BE2C (cell line): ENCODE measurements at regions not wholly inside any gene's neighbourhood (a gene's known extent, or its start where the extent isn't known, plus 50 kb on each side); places are given as distances from the start of the nearest gene placed in this dataset.

Source experiments
- DNase-seq: peaks from one replicate; pipeline ENCODE4 v3.0.0-alpha.2; 2020
- H3K27me3 ChIP-seq: fragments of 250-450 bp; sonication (Bioruptor Pico); 2 replicates; pipeline ENCODE4 v1.5.1; 2020; ENCODE audit warnings: mild to moderate bottlenecking
- H3K36me3 ChIP-seq: fragments of 250-450 bp; sonication (Bioruptor Pico); 2 replicates; pipeline ENCODE4 v1.5.1; 2020; ENCODE audit warnings: mild to moderate bottlenecking
- H3K4me1 ChIP-seq: fragments of 250-450 bp; sonication (Bioruptor Pico); 2 replicates; pipeline ENCODE4 v1.5.1; 2020
- H3K4me3 ChIP-seq: 2 replicates; pipeline ENCODE4 v1.5.1; 2011; ENCODE audit warnings: low read depth, low read length
- H3K9me3 ChIP-seq: fragments of 250-450 bp; sonication (Bioruptor Pico); 2 replicates; pipeline ENCODE4 v1.5.1; 2020
- TF ChIP-seq, protein P1 (sequence below): IDR thresholded peaks from 2 replicates; pipeline ENCODE4 v1.5.1; 2012; ENCODE audit warnings: mild to moderate bottlenecking, low read depth, low read length

DNA sequence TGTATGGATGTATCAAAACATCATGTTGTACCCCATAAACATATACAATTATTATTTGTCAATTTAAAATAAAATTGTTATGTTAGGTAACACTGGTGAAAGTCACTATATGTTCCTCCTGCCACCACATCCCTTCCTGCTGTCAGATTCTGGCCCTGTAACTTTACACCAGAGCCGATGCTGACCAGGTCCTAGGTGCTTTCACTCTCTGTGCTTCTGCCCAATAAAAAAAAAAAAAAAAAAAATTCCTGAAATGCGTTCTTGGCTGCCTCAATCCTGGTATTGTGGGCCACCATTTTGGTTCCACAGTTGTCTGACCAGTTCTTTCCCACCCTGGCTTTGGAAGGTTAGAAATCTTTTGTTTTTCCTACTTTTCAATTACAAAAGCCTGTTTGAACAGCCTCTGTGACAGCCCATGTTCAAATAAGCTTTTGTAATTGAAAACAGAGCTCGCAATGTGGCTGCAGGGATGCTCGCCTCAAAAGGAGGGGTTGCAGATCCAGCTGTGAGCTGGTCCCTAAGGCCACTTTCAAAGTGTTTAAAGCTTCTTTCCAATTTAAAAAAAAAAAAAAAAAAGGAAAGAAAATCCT is 831.0 kb upstream of the EEF2KMT start:
- no peaks in the 10 kb centered on the region for H3K27me3 ChIP-seq
- H3K4me1 ChIP-seq, result no peaks in the 10 kb centered on the region
- no peak overlapping the region for H3K4me3 ChIP-seq
- no peaks in the 10 kb centered on the region for H3K9me3 ChIP-seq
- DNase-seq, result no peak
- TF ChIP-seq, protein P1, sequence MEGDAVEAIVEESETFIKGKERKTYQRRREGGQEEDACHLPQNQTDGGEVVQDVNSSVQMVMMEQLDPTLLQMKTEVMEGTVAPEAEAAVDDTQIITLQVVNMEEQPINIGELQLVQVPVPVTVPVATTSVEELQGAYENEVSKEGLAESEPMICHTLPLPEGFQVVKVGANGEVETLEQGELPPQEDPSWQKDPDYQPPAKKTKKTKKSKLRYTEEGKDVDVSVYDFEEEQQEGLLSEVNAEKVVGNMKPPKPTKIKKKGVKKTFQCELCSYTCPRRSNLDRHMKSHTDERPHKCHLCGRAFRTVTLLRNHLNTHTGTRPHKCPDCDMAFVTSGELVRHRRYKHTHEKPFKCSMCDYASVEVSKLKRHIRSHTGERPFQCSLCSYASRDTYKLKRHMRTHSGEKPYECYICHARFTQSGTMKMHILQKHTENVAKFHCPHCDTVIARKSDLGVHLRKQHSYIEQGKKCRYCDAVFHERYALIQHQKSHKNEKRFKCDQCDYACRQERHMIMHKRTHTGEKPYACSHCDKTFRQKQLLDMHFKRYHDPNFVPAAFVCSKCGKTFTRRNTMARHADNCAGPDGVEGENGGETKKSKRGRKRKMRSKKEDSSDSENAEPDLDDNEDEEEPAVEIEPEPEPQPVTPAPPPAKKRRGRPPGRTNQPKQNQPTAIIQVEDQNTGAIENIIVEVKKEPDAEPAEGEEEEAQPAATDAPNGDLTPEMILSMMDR, result no peak
- no peaks in the 10 kb centered on the region for H3K36me3 ChIP-seq

DNA sequence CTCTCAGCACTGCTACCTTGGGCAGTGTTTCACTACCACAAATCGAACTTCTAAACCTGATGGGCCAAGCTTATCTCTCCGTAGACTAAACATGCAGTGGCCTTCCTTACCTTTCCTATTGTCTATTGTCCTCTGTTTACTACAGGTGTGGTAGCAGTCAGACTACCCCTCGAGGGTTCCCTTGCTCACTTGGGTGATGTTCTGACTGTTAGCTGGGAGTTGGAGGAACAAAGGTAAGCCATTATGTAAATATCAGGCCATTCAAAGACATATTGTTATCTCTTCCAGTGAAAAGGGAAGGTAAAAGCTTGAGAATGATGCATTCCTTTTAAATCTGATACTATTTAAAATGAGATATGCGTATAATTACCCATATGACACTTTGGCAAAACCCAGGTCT is 828.3 kb upstream of the EEF2KMT start:
- no peak for DNase-seq
- Histone ChIP-seq H3K36me3 (no peaks in the 10 kb centered on the region), H3K27me3 (no peaks in the 10 kb centered on the region), H3K4me3 (no peak overlapping the region), H3K4me1 (no peaks in the 10 kb centered on the region), H3K9me3 (no peaks in the 10 kb centered on the region)
- TF ChIP-seq, protein P1, result no peak

DNA sequence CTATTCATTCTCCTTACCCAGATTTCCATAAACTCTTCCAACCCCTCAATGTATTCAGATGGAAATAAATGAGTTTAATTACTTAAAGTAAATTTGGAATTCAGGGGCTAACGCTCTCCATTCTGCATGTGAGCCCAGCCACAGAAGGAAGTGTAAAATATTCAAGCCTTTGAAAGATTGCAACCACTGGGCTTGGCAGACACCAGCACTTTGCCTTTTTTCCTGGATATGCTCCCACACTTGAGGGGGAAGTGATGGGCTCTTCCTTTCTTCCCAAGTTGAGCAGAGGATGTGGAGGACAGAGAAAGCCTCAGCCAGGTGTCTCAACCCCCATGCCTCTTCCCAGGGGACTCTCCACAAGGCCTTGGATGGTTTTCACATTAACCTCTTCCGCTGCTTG is 825.1 kb upstream of the EEF2KMT start:
- DNase-seq, result no peak
- Histone ChIP-seq H3K4me3 (no peak overlapping the region), H3K9me3 (no peaks in the 10 kb centered on the region), H3K36me3 (no peaks in the 10 kb centered on the region), H3K27me3 (no peaks in the 10 kb centered on the region), H3K4me1 (no peaks in the 10 kb centered on the region)
- TF ChIP-seq, protein P1, result no peak

DNA sequence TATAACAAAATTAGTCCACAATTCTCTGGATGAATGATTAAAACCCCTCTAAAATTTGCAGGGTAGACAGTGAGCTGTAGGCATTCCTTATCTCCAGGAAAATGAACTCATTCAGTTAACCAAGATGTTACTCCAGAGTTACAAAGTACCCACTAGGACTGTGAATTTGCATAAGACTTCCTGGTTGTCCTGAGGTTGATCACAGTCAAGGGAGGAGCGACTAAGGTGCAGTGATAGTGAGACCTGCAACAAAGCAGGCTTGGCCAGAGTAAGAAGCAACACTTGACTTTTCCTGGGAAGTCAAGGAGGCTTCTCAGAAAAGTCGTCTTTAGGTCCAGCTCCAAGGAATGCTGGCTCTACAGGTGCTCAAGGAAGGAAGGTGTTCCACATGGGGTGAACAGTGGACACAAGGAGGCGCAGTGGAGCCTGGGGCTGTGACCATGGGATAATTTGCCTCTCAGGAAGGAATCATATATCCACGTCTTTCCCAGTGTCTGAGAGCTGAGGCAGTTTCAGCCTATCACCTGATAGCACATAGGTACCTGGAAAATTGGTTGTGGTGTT is 821.1 kb upstream of the EEF2KMT start:
- no peaks in the 10 kb centered on the region for H3K36me3 ChIP-seq
- H3K4me3 ChIP-seq, result no peak overlapping the region
- no peaks in the 10 kb centered on the region for H3K4me1 ChIP-seq
- TF ChIP-seq, protein P1, result no peak
- no peak for DNase-seq
- no peaks in the 10 kb centered on the region for H3K9me3 ChIP-seq
- H3K27me3 ChIP-seq, result no peaks in the 10 kb centered on the region

DNA sequence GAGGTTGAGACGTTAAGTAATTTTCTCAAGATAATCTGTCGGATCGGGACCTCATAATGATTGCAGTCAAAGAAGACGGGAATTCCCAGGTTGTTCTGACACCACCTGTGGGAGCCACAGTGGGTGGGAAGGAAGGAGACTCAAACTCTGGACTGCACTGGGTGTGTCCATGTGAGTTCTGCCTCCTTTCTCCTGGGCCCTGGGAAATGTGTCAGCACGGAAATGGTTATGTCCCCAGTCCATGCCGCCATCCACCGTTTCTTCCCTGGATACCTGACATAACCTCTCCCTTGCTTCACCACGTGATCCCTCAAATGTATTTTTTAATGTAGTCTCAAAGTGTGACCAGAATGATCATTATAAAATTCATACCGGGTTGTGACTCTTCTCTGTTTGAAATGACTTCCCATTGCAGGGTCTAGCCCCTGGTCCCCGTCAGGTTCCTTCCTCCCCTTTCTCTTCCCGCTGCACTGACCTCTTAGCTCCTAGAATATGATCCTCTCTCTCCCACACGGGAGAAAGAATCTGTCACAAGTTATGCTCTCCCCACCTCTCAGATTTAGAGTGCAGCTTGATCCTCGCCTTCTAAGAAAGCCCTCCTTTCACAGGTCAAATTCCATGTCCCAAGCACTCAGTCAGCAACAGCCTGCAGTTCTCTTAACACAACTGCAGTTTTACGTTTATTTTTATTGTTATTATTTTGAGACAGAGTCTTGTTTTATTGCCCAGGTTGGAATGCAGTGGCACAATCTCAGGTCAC is 820.0 kb upstream of the EEF2KMT start:
- Histone ChIP-seq H3K4me1 (no peaks in the 10 kb centered on the region), H3K27me3 (no peaks in the 10 kb centered on the region), H3K36me3 (no peaks in the 10 kb centered on the region), H3K9me3 (no peaks in the 10 kb centered on the region), H3K4me3 (no peak overlapping the region)
- TF ChIP-seq, protein P1, result no peak
- DNase-seq, result no peak

DNA sequence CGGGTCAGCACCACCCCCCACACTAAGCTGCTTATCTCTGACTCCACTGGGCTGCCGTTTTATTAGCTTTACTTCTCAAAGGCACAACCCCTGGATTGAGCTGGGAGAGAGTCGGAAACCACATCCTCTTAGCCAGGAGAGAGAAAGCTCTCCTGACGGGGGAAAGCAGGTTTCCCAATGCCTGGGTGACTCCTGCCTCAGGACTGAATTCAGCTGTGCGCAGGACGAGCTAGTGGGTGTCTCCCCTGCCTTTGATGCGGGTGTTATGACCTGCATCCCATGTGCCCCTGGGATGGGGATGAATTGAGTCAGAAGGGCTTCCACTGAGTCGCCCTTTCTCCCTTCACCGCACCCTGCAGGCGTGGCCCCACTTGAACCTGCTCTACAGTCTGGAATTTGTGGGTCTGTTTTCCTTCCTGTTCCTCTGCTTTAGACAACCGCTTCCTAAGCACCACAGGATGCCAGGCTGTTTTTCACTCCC is 819.2 kb upstream of the EEF2KMT start:
- DNase-seq, result no peak
- Histone ChIP-seq H3K9me3 (no peaks in the 10 kb centered on the region), H3K27me3 (no peaks in the 10 kb centered on the region), H3K36me3 (no peaks in the 10 kb centered on the region), H3K4me3 (no peak overlapping the region), H3K4me1 (no peaks in the 10 kb centered on the region)
- TF ChIP-seq, protein P1, result no peak
